Type B pancreatic cell (in vitro differentiated cells): ENCODE measurements at regions not wholly inside any gene's neighbourhood (a gene's known extent, or its start where the extent isn't known, plus 50 kb on each side); places are given as distances from the start of the nearest gene placed in this dataset.

Experiments
- DNase-seq: peaks from one replicate; pipeline ENCODE4 v3.0.0; 2021; ENCODE audit warnings: mixed read lengths; ENCODE audit not compliant: unreplicated experiment; ENCODE audit errors: extremely low spot score
- H3K27ac Mint-ChIP-seq: 2 replicates; pipeline ENCODE4 v1.8.0; 2021; ENCODE audit warnings: mild to moderate bottlenecking, mixed read lengths
- H3K27me3 Mint-ChIP-seq: 2 replicates; pipeline ENCODE4 v1.8.0; 2021; ENCODE audit warnings: mixed read lengths
- H3K36me3 Mint-ChIP-seq: 2 replicates; pipeline ENCODE4 v1.8.0; 2021; ENCODE audit warnings: mixed read lengths
- H3K4me1 Mint-ChIP-seq: one replicate; pipeline ENCODE4 v1.8.0; 2021; ENCODE audit warnings: mixed read lengths; ENCODE audit not compliant: unreplicated experiment
- H3K4me3 Mint-ChIP-seq: 2 replicates; pipeline ENCODE4 v1.8.0; 2021; ENCODE audit warnings: mild to moderate bottlenecking, mixed read lengths
- H3K9me3 Mint-ChIP-seq: 2 replicates; pipeline ENCODE4 v1.8.0; 2021; ENCODE audit warnings: mixed read lengths
- CTCF ChIP-seq: fragments of 200-600 bp; sonication (generic); conservative IDR thresholded peaks from 2 replicates; pipeline ENCODE4 v1.5.0; 2021; ENCODE audit warnings: antibody characterized with exemption, mild to moderate bottlenecking

GRCh38 chr22:49206281-49206680, 621.4 kb downstream of the BRD1 start:
- no peak for TF ChIP-seq CTCF
- Mint-ChIP-seq H3K9me3 (no peaks in the 10 kb centered on the region), H3K27me3 (peaks cover 3% of the 10 kb centered on the region), H3K27ac (no peak overlapping the region), H3K36me3 (no peaks in the 10 kb centered on the region), H3K4me3 (no peak overlapping the region), H3K4me1 (no peaks in the 10 kb centered on the region)
- DNase-seq: peak; percentile 53

- TF ChIP-seq CTCF: no peak
- peak; percentile 55 for DNase-seq
- no peak overlapping the region for H3K4me3 Mint-ChIP-seq
- no peaks in the 10 kb centered on the region for H3K36me3 Mint-ChIP-seq
- no peaks in the 10 kb centered on the region for H3K9me3 Mint-ChIP-seq
- H3K27ac Mint-ChIP-seq: no peak overlapping the region
- H3K4me1 Mint-ChIP-seq: no peaks in the 10 kb centered on the region
- H3K27me3 Mint-ChIP-seq: peaks cover 9% of the 10 kb centered on the region
Measured at GRCh38 chr22:49205483-49205800, 622.2 kb downstream of the BRD1 start.

- TF ChIP-seq CTCF: no peak
- DNase-seq: peak; percentile 63
- no peaks in the 10 kb centered on the region for H3K9me3 Mint-ChIP-seq
- no peaks in the 10 kb centered on the region for H3K4me1 Mint-ChIP-seq
- H3K27me3 Mint-ChIP-seq: peaks cover 14% of the 10 kb centered on the region
- H3K36me3 Mint-ChIP-seq: no peaks in the 10 kb centered on the region
- H3K27ac Mint-ChIP-seq: no peak overlapping the region
- no peak overlapping the region for H3K4me3 Mint-ChIP-seq
Measured at GRCh38 chr22:49204599-49205482, 622.8 kb downstream of the BRD1 start.

- no peak overlapping the region for H3K27ac Mint-ChIP-seq
- peaks cover 19% of the 10 kb centered on the region for H3K27me3 Mint-ChIP-seq
- DNase-seq: peak; percentile 57
- TF ChIP-seq CTCF: no peak
- H3K4me1 Mint-ChIP-seq: no peaks in the 10 kb centered on the region
- H3K9me3 Mint-ChIP-seq: no peaks in the 10 kb centered on the region
- H3K4me3 Mint-ChIP-seq: no peak overlapping the region
- no peaks in the 10 kb centered on the region for H3K36me3 Mint-ChIP-seq
Measured at GRCh38 chr22:49203859-49204598, 623.6 kb downstream of the BRD1 start.

GRCh38 chr22:49203091-49203858, 624.4 kb downstream of the BRD1 start:
- H3K4me1 Mint-ChIP-seq: no peaks in the 10 kb centered on the region
- no peaks in the 10 kb centered on the region for H3K9me3 Mint-ChIP-seq
- peak; percentile 68 for DNase-seq
- H3K4me3 Mint-ChIP-seq: no peak overlapping the region
- H3K36me3 Mint-ChIP-seq: no peaks in the 10 kb centered on the region
- peaks cover 24% of the 10 kb centered on the region for H3K27me3 Mint-ChIP-seq
- no peak for TF ChIP-seq CTCF
- no peak overlapping the region for H3K27ac Mint-ChIP-seq
